Fibroblast of skin of right quadriceps (primary cell): ENCODE measurements at regions not wholly inside any gene's neighbourhood (a gene's known extent, or its start where the extent isn't known, plus 50 kb on each side); places are given as distances from the start of the nearest gene placed in this dataset.
"Not testable (repeated sequence)": the region's sequence is repeated elsewhere in the genome, so short reads cannot be mapped to it uniquely, and the experiment has no call there.

Experiments used
- DNase-seq: peaks from one replicate; pipeline ENCODE4 v3.0.0-alpha.2; 2013

- no peak for DNase-seq
Observed at GRCh38 chr5:53733853-53734252, 173.4 kb downstream of the NDUFS4 start.

- DNase-seq, result no peak
Observed at GRCh38 chr5:53738105-53738504, 177.7 kb downstream of the NDUFS4 start.

GRCh38 chr5:53739111-53739510, 178.7 kb downstream of the NDUFS4 start:
- no peak for DNase-seq

GRCh38 chr5:53749621-53750020, 189.2 kb downstream of the NDUFS4 start:
- DNase-seq, result peak; percentile 76

GRCh38 chr5:53752282-53752681, 191.8 kb downstream of the NDUFS4 start:
- not testable (repeated sequence) for DNase-seq

GRCh38 chr5:53766673-53767072, 206.2 kb downstream of the NDUFS4 start:
- no peak for DNase-seq

GRCh38 chr5:53777864-53778618, 217.6 kb downstream of the NDUFS4 start:
- DNase-seq, result no peak

GRCh38 chr5:53779541-53779981, 219.1 kb downstream of the NDUFS4 start:
- DNase-seq, result peak; percentile 55

- no peak for DNase-seq
Observed at GRCh38 chr5:53782620-53783019, 222.2 kb downstream of the NDUFS4 start.

GRCh38 chr5:53783624-53784228, 223.3 kb downstream of the NDUFS4 start:
- no peak for DNase-seq

- DNase-seq, result no peak
Observed at GRCh38 chr5:53784596-53784995, 224.2 kb downstream of the NDUFS4 start.

GRCh38 chr5:53785924-53786323, 225.5 kb downstream of the NDUFS4 start:
- DNase-seq, result no peak

GRCh38 chr5:53790026-53790425, 229.6 kb downstream of the NDUFS4 start:
- DNase-seq, result no peak

- DNase-seq, result no peak
Observed at GRCh38 chr5:53792338-53792737, 231.9 kb downstream of the NDUFS4 start.

- not testable (repeated sequence) for DNase-seq
Observed at GRCh38 chr5:53799644-53800043, 239.2 kb downstream of the NDUFS4 start.

- DNase-seq, result not testable (repeated sequence)
Observed at GRCh38 chr5:53808392-53808791, 248.0 kb downstream of the NDUFS4 start.

GRCh38 chr5:53814819-53815218, 254.4 kb downstream of the NDUFS4 start:
- no peak for DNase-seq

GRCh38 chr5:53815471-53815870, 255.0 kb downstream of the NDUFS4 start:
- DNase-seq, result no peak

GRCh38 chr5:53817183-53817582, 256.7 kb downstream of the NDUFS4 start:
- DNase-seq, result peak; percentile 5

GRCh38 chr5:53819482-53819881, 259.0 kb downstream of the NDUFS4 start:
- DNase-seq, result no peak

GRCh38 chr5:53820119-53820801, 259.8 kb downstream of the NDUFS4 start:
- DNase-seq, result peak; percentile 3

GRCh38 chr5:53820802-53821171, 260.3 kb downstream of the NDUFS4 start:
- DNase-seq, result peak; percentile 22

GRCh38 chr5:53825016-53825415, 264.6 kb downstream of the NDUFS4 start:
- DNase-seq, result no peak

GRCh38 chr5:53825926-53826325, 265.5 kb downstream of the NDUFS4 start:
- no peak for DNase-seq
